OCI-LY1 (cell line): ENCODE measurements at regions not wholly inside any gene's neighbourhood (a gene's known extent, or its start where the extent isn't known, plus 50 kb on each side); places are given as distances from the start of the nearest gene placed in this dataset.
A peak's percentile ranks its signal among the peaks of the same experiment; 100 is the strongest.

Experiments
- H2AFZ ChIP-seq: fragments of 200-600 bp; sonication (generic), shearing (Covaris generic); 2 replicates; pipeline ENCODE4 v1.6.0; 2014; ENCODE audit warnings: antibody characterized with exemption, mild to moderate bottlenecking, low read length
- H3F3A ChIP-seq: fragments of 200-600 bp; sonication (generic), shearing (Covaris generic); 2 replicates; pipeline ENCODE4 v1.6.0; 2014; ENCODE audit warnings: mild to moderate bottlenecking, antibody characterized with exemption, low read length, moderate library complexity; ENCODE audit not compliant: insufficient read depth
- H3K27ac ChIP-seq: fragments of 200-600 bp; sonication (generic); 2 replicates; pipeline ENCODE4 v1.5.1; 2014; ENCODE audit warnings: low read length, mixed run types, mild to moderate bottlenecking, low read depth; ENCODE audit not compliant: poor library complexity, severe bottlenecking
- H3K27me3 ChIP-seq: fragments of 200-600 bp; sonication (generic); 2 replicates; pipeline ENCODE4 v1.6.0; 2014; ENCODE audit warnings: antibody characterized with exemption, mild to moderate bottlenecking, low read length, moderate library complexity; ENCODE audit not compliant: insufficient read depth
- H3K36me3 ChIP-seq: fragments of 200-600 bp; sonication (generic); 2 replicates; pipeline ENCODE4 v1.6.1; 2014; ENCODE audit warnings: mild to moderate bottlenecking, antibody characterized with exemption, low read length, moderate library complexity, mixed read lengths; ENCODE audit not compliant: insufficient read depth
- H3K4me1 ChIP-seq: fragments of 200-600 bp; sonication (generic); 2 replicates; pipeline ENCODE4 v1.5.1; 2014; ENCODE audit warnings: mild to moderate bottlenecking, low read length, moderate library complexity; ENCODE audit not compliant: insufficient read depth, severe bottlenecking
- H3K4me2 ChIP-seq: fragments of 200-600 bp; sonication (generic), shearing (Covaris generic); 2 replicates; pipeline ENCODE4 v1.6.1; 2014; ENCODE audit warnings: low read length
- H3K4me3 ChIP-seq: fragments of 200-600 bp; sonication (generic); 2 replicates; pipeline ENCODE4 v1.5.1; 2014; ENCODE audit warnings: low read length, low read depth, mild to moderate bottlenecking, mixed read lengths; ENCODE audit not compliant: poor library complexity, severe bottlenecking
- H3K79me2 ChIP-seq: fragments of 200-600 bp; shearing (Covaris generic); 2 replicates; pipeline ENCODE4 v1.6.1; 2016; ENCODE audit warnings: mixed run types, low read length, mixed read lengths; ENCODE audit not compliant: insufficient read depth
- H3K9ac ChIP-seq: fragments of 200-600 bp; sonication (generic), shearing (Covaris generic); 2 replicates; pipeline ENCODE4 v1.6.1; 2014; ENCODE audit warnings: mild to moderate bottlenecking, low read length, mixed read lengths
- H3K9me2 ChIP-seq: fragments of 200-600 bp; sonication (generic), shearing (Covaris generic); 2 replicates; pipeline ENCODE4 v1.6.1; 2014; ENCODE audit warnings: low read depth, mild to moderate bottlenecking, low read length, mixed read lengths
- H3K9me3 ChIP-seq: fragments of 200-600 bp; shearing (Covaris generic); 2 replicates; pipeline ENCODE4 v1.6.1; 2014; ENCODE audit warnings: low read length, mixed read lengths
- H4K20me1 ChIP-seq: fragments of 200-600 bp; sonication (generic), shearing (Covaris generic); 2 replicates; pipeline ENCODE4 v1.6.0; 2016; ENCODE audit warnings: mild to moderate bottlenecking, low read length; ENCODE audit not compliant: insufficient read depth
- CTCF ChIP-seq: fragments of 200-600 bp; sonication (generic), shearing (Covaris generic); IDR thresholded peaks from 2 replicates; pipeline ENCODE4 v1.5.1; 2017; ENCODE audit warnings: mild to moderate bottlenecking, antibody characterized with exemption, low read length, moderate library complexity, mixed read lengths
- EZH2 ChIP-seq: fragments of 200-600 bp; sonication (generic), shearing (Covaris generic); IDR thresholded peaks from 2 replicates; pipeline ENCODE4 v1.8.0; 2017; ENCODE audit warnings: borderline replicate concordance, mixed run types, mild to moderate bottlenecking, antibody characterized with exemption, low read length, moderate library complexity, mixed read lengths

DNA sequence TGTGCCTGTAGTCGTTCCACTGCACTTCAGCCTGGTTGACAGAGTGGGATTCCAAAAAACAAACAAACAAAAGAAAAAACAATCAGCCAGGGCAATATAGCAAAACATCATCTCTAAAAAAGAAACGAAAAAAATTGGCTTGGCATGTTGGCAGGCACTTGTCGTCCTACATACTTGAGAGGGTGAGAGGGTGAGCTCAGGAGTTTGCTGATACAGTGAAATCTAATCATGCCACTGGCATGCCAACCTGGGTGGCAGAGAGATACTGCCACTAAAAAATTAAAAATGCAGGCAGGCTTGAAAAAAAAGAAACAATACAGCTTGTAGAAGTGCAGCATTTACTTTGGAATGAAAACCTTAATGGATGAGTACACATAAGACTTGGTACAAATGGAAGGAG lies 282.9 kb upstream of the RGPD4 start:
- Histone ChIP-seq H3K4me2 (no peak overlapping the region), H3F3A (no peaks in the 10 kb centered on the region), H3K79me2 (no peaks in the 10 kb centered on the region), H3K27ac (no peak overlapping the region), H3K9me3 (no peaks in the 10 kb centered on the region), H3K36me3 (no peaks in the 10 kb centered on the region), H2AFZ (no peak overlapping the region), H3K27me3 (no peaks in the 10 kb centered on the region), H3K9me2 (no peaks in the 10 kb centered on the region), H4K20me1 (no peaks in the 10 kb centered on the region), H3K4me1 (peaks cover 13% of the 10 kb centered on the region), H3K4me3 (no peak overlapping the region), H3K9ac (no peak overlapping the region)
- TF ChIP-seq CTCF (no peak), EZH2 (no peak)

- H3K27me3 ChIP-seq = no peaks in the 10 kb centered on the region
- peaks cover 13% of the 10 kb centered on the region for H3K4me1 ChIP-seq
- H2AFZ ChIP-seq = no peak overlapping the region
- no peak overlapping the region for H3K9ac ChIP-seq
- H3K79me2 ChIP-seq = no peaks in the 10 kb centered on the region
- H3K9me3 ChIP-seq = no peaks in the 10 kb centered on the region
- H3K36me3 ChIP-seq = no peaks in the 10 kb centered on the region
- H3F3A ChIP-seq = no peaks in the 10 kb centered on the region
- H3K9me2 ChIP-seq = no peaks in the 10 kb centered on the region
- peak overlapping the region; percentile 43 for H3K27ac ChIP-seq
- H4K20me1 ChIP-seq = no peaks in the 10 kb centered on the region
- no peak overlapping the region for H3K4me2 ChIP-seq
- TF ChIP-seq EZH2 (no peak), CTCF (no peak)
- H3K4me3 ChIP-seq = no peak overlapping the region
Observed at GRCh38 chr2:107545066-107545465, 281.6 kb upstream of the RGPD4 start.

DNA sequence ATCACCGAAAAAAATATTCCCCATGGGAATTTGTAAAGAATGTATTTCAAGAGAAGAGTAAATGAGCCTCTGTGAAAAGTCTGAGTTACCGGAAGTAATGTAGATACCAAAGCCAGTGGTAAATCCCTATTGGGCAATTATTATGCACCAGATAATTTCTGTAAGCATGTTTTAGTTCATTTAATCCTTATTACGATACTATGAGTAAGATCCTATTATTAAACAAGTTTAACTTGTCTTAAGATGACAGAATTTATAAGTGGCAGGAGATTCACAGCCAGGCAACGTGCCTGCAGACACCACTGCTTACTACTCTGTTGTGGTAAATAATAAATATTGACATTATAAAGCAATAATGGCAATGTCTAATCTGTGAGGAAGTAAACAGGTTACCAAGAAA lies 280.8 kb upstream of the RGPD4 start:
- Histone ChIP-seq H3F3A (no peaks in the 10 kb centered on the region), H3K27ac (no peak overlapping the region), H3K9me2 (no peaks in the 10 kb centered on the region), H3K9me3 (no peaks in the 10 kb centered on the region), H3K4me2 (no peak overlapping the region), H3K79me2 (no peaks in the 10 kb centered on the region), H3K4me3 (no peak overlapping the region), H3K4me1 (peaks cover 13% of the 10 kb centered on the region), H4K20me1 (no peaks in the 10 kb centered on the region), H3K36me3 (no peaks in the 10 kb centered on the region), H2AFZ (no peak overlapping the region), H3K9ac (no peak overlapping the region), H3K27me3 (no peaks in the 10 kb centered on the region)
- TF ChIP-seq CTCF (no peak), EZH2 (no peak)
